NCI-H526 treated with DMSO at 0.1 percent for 48 hours (cell line): ENCODE measurements at regions not wholly inside any gene's neighbourhood (a gene's known extent, or its start where the extent isn't known, plus 50 kb on each side); places are given as distances from the start of the nearest gene placed in this dataset.

Source experiments
- DNase-seq: peaks from one replicate; lab custom pipeline; 2025; lab: John Stamatoyannopoulos, UW

- no peak for DNase-seq
These were observed 205.2 kb upstream of the EEA1 start for GRCh38 chr12:93134175-93134890.

- no peak for DNase-seq
These were observed 205.8 kb upstream of the EEA1 start for GRCh38 chr12:93134893-93135285.

GRCh38 chr12:93135286-93136239, 206.5 kb upstream of the EEA1 start:
- peak; percentile 64 for DNase-seq

GRCh38 chr12:93136253-93137055, 207.4 kb upstream of the EEA1 start:
- no peak for DNase-seq

GRCh38 chr12:93137656-93138612, 208.8 kb upstream of the EEA1 start:
- DNase-seq, result no peak

- no peak for DNase-seq
These were observed 210.1 kb upstream of the EEA1 start for GRCh38 chr12:93139028-93139665.

GRCh38 chr12:93140325-93140724, 211.2 kb upstream of the EEA1 start:
- DNase-seq, result no peak

- no peak for DNase-seq
These were observed 211.7 kb upstream of the EEA1 start for GRCh38 chr12:93140801-93141200.

GRCh38 chr12:93142881-93143280, 213.8 kb upstream of the EEA1 start:
- DNase-seq, result no peak

- no peak for DNase-seq
These were observed 215.0 kb upstream of the EEA1 start for GRCh38 chr12:93144109-93144508.

GRCh38 chr12:93145086-93145485, 216.0 kb upstream of the EEA1 start:
- peak; percentile 81 for DNase-seq

GRCh38 chr12:93146263-93146939, 217.3 kb upstream of the EEA1 start:
- no peak for DNase-seq

GRCh38 chr12:93146970-93147369, 217.9 kb upstream of the EEA1 start:
- DNase-seq, result no peak

GRCh38 chr12:93148412-93148811, 219.3 kb upstream of the EEA1 start:
- no peak for DNase-seq

- DNase-seq, result no peak
These were observed 220.1 kb upstream of the EEA1 start for GRCh38 chr12:93149229-93149628.

- no peak for DNase-seq
These were observed 222.1 kb upstream of the EEA1 start for GRCh38 chr12:93151079-93151762.

GRCh38 chr12:93152617-93153016, 223.5 kb upstream of the EEA1 start:
- DNase-seq, result no peak

GRCh38 chr12:93153321-93153720, 224.2 kb upstream of the EEA1 start:
- no peak for DNase-seq

- no peak for DNase-seq
These were observed 223.5 kb upstream of the NUDT4 start for GRCh38 chr12:93154096-93154728.
